ENCODE measurements at regions not wholly inside any gene's neighbourhood (a gene's known extent, or its start where the extent isn't known, plus 50 kb on each side); places are given as distances from the start of the nearest gene placed in this dataset.
A peak's percentile ranks its signal among the peaks of the same experiment; 100 is the strongest.

GRCh38 chr3:148042663-148043445 lies 633.7 kb downstream of the ZIC1 start:
- no peak for DNase-seq

DNA sequence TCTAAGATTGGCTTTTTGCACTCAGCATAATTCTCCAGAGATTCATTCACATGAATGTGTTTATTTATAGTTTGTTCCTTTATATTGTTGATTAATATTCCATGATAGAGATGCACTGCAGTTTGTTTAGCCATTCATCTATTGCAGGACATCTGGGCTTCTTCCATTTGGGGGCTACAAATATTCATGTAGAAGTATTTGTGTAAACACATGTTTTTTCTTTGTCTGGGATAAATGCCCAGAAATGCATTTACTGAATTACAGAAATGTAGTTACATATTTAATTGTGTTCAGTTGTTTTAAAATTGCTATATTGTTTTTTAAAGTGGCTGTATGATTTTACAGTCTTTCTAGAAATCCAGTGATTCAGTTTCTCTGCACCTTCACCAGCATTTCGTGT lies 635.0 kb downstream of the ZIC1 start:
- no peak for DNase-seq

DNA sequence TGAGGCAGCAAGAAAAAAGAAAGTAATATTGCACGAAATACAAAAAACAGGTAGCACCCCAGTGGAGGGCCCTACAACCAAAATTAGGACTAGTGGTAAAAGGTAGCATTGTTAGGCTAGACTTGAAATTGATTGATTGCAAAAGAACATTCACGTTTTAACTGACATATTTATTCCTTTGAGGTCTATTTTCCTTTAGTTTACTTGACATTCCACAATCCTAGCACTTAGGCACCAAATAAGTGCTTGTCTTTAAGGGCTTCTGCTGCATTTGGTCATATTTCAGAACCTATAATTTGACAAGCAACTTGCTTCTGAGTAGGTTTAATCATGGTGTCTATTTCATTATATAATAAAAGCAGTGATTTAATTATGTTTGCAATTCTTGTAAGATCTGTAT lies 642.7 kb upstream of the AGTR1 start:
- DNase-seq: no peak

DNA sequence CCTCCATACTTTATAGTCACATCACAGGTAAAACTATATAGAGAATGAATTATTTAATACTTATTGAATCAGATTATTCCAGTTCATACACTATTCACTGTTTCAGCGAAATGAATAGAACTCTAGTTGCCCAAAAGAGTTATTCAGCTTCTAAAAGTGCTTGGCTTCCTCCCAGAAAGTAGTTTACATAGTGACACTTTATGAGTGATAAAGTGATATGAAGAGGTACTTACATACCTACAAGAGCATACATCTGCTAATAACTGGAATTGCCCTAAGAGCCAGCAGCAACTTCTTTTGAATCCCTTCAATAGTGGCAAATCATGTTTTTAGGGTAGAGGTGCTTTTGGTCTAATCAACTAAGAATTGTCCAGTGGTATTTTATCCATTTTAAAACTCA lies 635.1 kb upstream of the AGTR1 start:
- DNase-seq: peak; percentile 56

GRCh38 chr3:148066802-148067201 lies 630.9 kb upstream of the AGTR1 start:
- DNase-seq: no peak

- no peak for DNase-seq
These were observed 629.2 kb upstream of the AGTR1 start for GRCh38 chr3:148068466-148068865.

GRCh38 chr3:148070041-148070440 lies 627.7 kb upstream of the AGTR1 start:
- no peak for DNase-seq

DNA sequence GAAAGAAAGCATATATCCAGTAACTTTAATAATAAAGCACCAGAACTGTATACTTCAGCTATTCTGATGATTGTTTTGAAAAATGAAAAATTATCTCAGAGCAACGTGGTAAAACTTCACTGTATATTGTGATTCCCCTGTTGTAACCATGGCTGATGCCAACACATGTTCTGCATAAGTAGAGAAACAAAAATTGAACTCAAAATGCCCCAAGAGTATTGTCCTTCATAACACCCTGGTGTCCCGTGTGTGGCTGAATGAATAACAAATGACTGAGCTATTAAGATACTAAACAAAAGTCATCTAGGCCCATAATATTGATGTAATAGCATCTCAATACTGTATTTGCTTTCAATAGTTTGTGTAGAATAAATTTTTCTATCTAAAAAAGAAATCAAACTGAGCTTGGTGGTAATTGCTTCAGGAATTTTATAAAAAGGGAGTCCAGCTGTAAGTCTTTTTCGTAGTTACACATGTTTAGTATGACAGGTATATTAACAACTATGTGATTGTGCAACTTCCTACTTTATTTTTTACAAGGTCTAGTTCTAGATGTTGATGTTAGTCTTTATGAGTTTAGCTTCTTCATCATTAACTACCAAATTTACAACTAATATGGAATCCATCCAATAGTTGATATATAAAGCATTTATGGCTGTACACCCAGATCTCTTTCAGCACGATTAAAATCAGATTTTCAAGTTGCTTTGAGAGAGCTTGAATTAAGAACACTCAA lies 623.8 kb upstream of the AGTR1 start:
- no peak for DNase-seq

GRCh38 chr3:148074946-148075345 lies 622.8 kb upstream of the AGTR1 start:
- DNase-seq: peak; percentile 14

DNA sequence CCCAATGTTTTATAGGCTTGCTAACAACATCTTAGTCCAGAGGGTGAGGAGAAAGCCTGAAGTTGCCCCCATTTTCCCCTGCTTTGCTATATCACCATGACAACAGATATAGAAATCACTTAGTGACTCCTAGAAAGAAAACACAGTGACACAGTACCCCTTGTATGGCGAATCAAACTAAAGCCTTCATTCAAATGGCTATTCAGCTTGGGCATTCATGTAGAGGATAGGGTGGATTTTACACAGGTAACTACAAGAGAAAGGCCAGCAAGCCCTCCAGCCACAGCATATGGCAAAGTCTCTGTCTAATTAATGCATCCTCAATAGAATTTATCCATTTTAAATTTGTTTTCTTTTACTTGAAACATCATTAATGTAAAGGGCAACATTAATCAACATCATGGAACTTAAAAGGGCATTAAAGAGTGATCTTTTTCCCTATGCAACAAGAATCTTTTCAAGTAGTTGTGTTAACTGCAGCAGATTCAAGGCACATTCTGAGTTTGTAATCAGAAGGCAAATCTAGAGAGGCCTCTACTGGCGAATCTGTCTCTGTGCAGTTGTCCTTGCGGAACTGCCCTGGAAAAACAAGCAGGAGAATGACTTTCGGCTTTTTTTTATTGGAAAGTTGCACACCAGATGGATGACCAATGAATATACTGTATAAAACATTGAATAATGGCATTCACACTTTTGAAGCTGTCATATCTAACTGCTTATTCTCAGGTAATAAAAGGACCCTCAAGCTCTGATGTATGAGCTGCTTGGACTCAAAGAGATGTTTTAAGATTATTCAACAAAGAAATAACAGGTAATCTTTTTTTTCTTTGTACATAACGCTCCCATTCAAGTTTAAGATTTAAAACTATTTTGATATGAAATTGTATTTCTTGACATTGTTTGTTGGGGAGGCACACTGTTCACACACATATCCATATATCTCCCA lies 621.7 kb upstream of the AGTR1 start:
- DNase-seq: no peak

GRCh38 chr3:148077318-148077923 lies 620.3 kb upstream of the AGTR1 start:
- DNase-seq: no peak

DNA sequence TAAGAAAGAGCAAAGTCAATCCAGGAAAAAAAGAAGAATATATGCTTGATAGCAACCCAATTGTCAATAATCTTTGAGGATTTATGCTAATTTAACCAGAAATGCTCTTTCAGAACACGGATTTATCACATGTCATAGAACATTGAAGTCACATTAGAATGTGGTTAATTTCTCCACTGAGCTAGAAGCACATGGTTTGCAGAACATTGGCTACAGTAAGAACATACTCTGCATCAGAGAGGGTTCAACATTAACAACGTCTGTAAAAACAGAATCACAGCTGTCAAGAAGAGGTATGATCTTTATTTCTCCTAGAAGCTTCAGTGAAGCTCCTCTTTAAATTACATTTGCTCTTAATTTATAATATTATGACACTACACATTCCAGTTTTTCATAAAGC lies 619.7 kb upstream of the AGTR1 start:
- DNase-seq: no peak

DNA sequence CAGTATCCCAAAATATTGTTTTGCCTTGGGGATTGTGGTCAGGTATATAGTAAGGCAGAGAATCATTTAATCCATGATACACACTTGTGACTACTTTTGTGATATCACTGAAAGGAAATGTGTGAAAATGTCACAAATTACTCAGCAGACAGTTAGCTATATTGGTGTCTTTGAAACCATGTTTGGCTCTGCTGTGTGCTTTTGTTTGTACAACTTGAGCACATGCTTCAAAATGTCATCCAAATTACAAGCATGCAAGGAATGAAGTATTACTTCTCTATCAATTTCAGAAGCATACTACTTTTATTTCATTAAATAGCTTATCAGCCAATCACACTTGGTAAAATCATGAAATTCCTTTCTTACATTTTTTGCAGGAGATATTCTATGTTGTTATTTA lies 619.0 kb upstream of the AGTR1 start:
- no peak for DNase-seq

DNA sequence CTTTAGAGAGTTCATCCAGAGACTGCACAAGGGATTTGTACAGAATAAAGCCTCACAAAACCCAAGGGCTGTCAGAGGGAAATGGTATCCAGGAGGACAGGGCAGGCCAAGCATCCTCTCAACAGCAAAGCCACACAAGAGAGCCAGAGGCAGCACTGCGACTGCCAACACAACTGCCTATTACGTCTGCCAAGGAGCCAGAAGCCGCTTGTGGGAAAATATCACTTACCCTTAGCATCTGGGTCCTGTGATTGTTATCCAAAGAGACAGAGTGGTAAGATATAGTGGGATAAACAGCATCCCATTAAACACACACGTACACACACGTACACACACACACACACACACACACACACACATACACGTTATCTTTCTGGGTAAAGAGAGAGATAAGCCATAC lies 618.3 kb upstream of the AGTR1 start:
- peak; percentile 6 for DNase-seq

GRCh38 chr3:148081926-148082325 lies 615.8 kb upstream of the AGTR1 start:
- DNase-seq: no peak

GRCh38 chr3:148082506-148083280 lies 615.0 kb upstream of the AGTR1 start:
- no peak for DNase-seq

DNA sequence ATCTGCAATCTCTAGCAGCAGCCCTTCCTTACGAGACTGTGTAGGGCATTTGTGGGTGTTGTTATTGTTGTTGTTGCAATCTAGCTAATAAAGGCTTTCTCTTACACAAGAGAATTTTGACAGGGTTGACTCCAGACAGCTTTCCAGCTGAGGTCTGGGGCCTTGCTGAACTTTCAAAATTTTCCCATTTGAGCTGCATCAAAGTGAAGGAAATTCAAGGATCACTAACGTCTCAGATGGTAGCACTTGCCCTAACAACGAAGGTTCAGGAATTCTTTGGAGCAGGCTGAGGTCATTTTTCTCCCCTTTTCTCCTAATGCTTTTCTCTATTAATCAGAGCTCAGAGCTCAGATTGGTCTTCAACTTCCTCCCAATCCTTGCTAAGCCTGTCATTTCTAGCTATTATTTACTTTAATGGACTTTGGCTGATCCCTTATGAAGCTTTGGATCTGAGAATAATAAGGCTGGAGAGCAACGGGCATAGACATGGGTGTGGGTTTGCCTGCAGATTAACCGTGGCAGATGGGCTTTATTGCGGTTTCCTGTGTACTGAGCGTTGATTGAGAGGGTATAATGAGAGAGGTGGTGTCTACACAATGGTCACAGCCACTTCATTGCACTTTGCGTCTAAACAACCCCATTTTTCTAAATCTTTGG lies 614.0 kb upstream of the AGTR1 start:
- DNase-seq: peak; percentile 33

- no peak for DNase-seq
These were observed 612.8 kb upstream of the AGTR1 start for GRCh38 chr3:148084931-148085330.

GRCh38 chr3:148087601-148088371 lies 609.9 kb upstream of the AGTR1 start:
- no peak for DNase-seq

GRCh38 chr3:148089171-148089570 lies 608.5 kb upstream of the AGTR1 start:
- no peak for DNase-seq

DNA sequence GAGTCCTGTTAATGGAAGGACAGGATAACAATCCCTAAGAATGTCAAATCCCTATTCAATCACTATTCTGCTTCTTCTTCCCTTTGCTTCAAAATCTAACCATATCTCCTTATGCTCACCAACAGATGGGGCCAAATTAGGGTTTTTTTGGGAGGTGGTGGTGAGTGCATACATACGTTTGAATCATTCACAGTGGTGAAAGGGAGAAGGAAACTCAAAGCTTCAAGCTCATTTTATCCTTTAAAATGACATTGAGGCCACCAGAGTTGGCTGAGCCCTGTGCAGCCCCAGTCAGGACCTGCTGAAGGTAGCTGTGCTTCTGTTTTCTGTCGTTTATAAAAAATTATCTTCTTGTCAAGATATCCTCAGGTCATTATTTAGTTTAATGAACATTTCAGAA lies 607.5 kb upstream of the AGTR1 start:
- no peak for DNase-seq

Measured in NCI-H2029 treated with DMSO at 0.1 percent for 48 hours (cell line).